ENCODE measurements at regions not wholly inside any gene's neighbourhood (a gene's known extent, or its start where the extent isn't known, plus 50 kb on each side); places are given as distances from the start of the nearest gene placed in this dataset.

- Histone ChIP-seq H3K27me3 (ENCODE audit: insufficient read depth, low read depth) (no peaks in the 10 kb centered on the region), H3K4me3 (no peak overlapping the region), H4K20me1 (ENCODE audit: insufficient read depth) (no peaks in the 10 kb centered on the region), H3F3A (ENCODE audit: insufficient read depth, low read depth) (no peaks in the 10 kb centered on the region), H3K27ac (no peak overlapping the region), H3K9me3 (ENCODE audit: insufficient read depth, low read depth) (no peaks in the 10 kb centered on the region), H3K4me2 (no peak overlapping the region), H2AFZ (no peak overlapping the region), H3K36me3 (ENCODE audit: low read depth) (no peaks in the 10 kb centered on the region), H3K79me2 (ENCODE audit: low read depth) (no peaks in the 10 kb centered on the region), H3K9me2 (ENCODE audit: insufficient read depth) (no peaks in the 10 kb centered on the region), H3K4me1 (replicated peaks; ENCODE audit: insufficient read depth) (no peaks in the 10 kb centered on the region)
- intact Hi-C loops (cut with micrococcal nuclease; ENCODE audit: unreplicated experiment), result no loop called here
- TF ChIP-seq CTCF (conservative IDR thresholded peaks at IDR 0.05) (no peak), EZH2 (IDR thresholded peaks at IDR 0.05; ENCODE audit: low read depth) (no peak)
- no TSS peak for BruUV-seq (replicated peaks)
- CTCF ChIA-PET, result no interaction called here
- POLR2A ChIA-PET (ENCODE audit: unreplicated experiment), result no interaction called here
- DNase-seq, result no peak
Measured at GRCh38 chr2:60033325-60033724, 520.1 kb downstream of the BCL11A start.

DNA sequence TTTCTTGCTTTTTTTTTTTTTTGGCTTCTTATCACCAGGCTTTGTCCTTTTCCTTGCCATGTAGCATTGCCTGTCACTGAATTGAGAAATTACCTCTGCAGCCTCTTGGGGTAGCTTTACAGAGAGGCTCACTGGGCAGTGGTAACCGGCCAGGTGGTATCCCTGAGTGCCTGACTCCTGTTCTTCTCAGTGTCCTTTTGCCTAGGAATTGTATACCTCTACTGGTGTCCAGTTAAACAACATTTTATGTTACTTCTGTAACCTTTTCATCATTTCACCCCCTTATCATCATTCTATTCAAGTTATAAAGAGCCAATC is 523.9 kb downstream of the BCL11A start:
- H3K4me1 ChIP-seq (replicated peaks; ENCODE audit: insufficient read depth), result no peaks in the 10 kb centered on the region
- no peaks in the 10 kb centered on the region for H4K20me1 ChIP-seq (ENCODE audit: insufficient read depth)
- H3K9me3 ChIP-seq (ENCODE audit: insufficient read depth, low read depth), result no peaks in the 10 kb centered on the region
- H3K27ac ChIP-seq, result no peak overlapping the region
- POLR2A ChIA-PET (ENCODE audit: unreplicated experiment), result interaction anchor here (0.7 kb wide), 1 partner anchor 12 kb away, joined by 8 read pairs; no protein-coding TSS in a partner anchor
- H3K27me3 ChIP-seq (ENCODE audit: insufficient read depth, low read depth), result no peaks in the 10 kb centered on the region
- TF ChIP-seq CTCF (conservative IDR thresholded peaks at IDR 0.05) (no peak), EZH2 (IDR thresholded peaks at IDR 0.05; ENCODE audit: low read depth) (no peak)
- DNase-seq, result no peak
- BruUV-seq (replicated peaks), result no TSS peak
- H3K9me2 ChIP-seq (ENCODE audit: insufficient read depth), result no peaks in the 10 kb centered on the region
- no peaks in the 10 kb centered on the region for H3F3A ChIP-seq (ENCODE audit: insufficient read depth, low read depth)
- H3K79me2 ChIP-seq (ENCODE audit: low read depth), result no peaks in the 10 kb centered on the region
- CTCF ChIA-PET, result no interaction called here
- H2AFZ ChIP-seq, result no peak overlapping the region
- H3K4me2 ChIP-seq, result no peak overlapping the region
- no peak overlapping the region for H3K4me3 ChIP-seq
- no peaks in the 10 kb centered on the region for H3K36me3 ChIP-seq (ENCODE audit: low read depth)
- intact Hi-C loops (cut with micrococcal nuclease; ENCODE audit: unreplicated experiment), result no loop called here

DNA sequence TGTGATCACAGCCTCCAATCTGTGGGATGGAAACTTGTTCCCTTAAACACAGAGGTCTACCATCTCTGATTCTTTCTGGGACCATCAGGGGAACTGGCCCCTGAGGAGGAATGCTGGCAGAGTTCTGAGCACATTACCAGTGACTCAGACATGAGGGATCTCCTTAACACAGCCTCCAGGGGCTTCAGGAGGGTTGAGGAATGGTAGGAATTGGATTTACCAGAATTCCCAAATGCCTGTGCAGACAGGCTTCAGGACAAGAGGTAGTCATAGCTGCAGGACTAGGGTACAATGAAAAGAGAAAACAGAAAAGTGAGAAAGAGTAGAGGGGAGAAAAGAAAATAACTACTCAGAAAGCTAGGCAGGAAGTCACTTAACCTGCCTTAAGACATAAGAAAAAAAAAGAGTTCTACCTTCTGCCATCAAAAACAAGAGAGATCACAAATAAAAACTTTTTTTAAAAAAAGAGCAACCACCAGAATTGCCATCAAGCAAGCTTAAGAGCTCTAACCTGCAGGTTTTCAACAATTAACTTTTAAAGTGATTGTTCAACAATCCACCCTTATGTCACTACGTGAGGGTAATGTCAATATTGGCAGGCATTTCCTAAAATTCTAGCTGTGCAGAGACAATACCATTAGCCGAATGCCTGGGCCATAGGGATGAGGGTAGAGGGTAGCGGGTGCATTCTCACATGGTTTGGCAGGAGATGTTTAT is 524.4 kb downstream of the BCL11A start:
- ChIA-PET CTCF (no interaction called here), POLR2A (ENCODE audit: unreplicated experiment) (interaction anchor here (0.7 kb wide), 1 partner anchor 12 kb away, joined by 8 read pairs; no protein-coding TSS in a partner anchor)
- no peaks in the 10 kb centered on the region for H3K27me3 ChIP-seq (ENCODE audit: insufficient read depth, low read depth)
- no peaks in the 10 kb centered on the region for H3K9me3 ChIP-seq (ENCODE audit: insufficient read depth, low read depth)
- no peak overlapping the region for H3K4me2 ChIP-seq
- H3K4me1 ChIP-seq (replicated peaks; ENCODE audit: insufficient read depth), result no peaks in the 10 kb centered on the region
- BruUV-seq (replicated peaks), result no TSS peak
- TF ChIP-seq EZH2 (IDR thresholded peaks at IDR 0.05; ENCODE audit: low read depth) (no peak), CTCF (conservative IDR thresholded peaks at IDR 0.05) (no peak)
- H4K20me1 ChIP-seq (ENCODE audit: insufficient read depth), result no peaks in the 10 kb centered on the region
- no peaks in the 10 kb centered on the region for H3K9me2 ChIP-seq (ENCODE audit: insufficient read depth)
- no peak overlapping the region for H2AFZ ChIP-seq
- no peaks in the 10 kb centered on the region for H3F3A ChIP-seq (ENCODE audit: insufficient read depth, low read depth)
- DNase-seq, result no peak
- intact Hi-C loops (cut with micrococcal nuclease; ENCODE audit: unreplicated experiment), result no loop called here
- no peaks in the 10 kb centered on the region for H3K79me2 ChIP-seq (ENCODE audit: low read depth)
- H3K27ac ChIP-seq, result no peak overlapping the region
- H3K4me3 ChIP-seq, result no peak overlapping the region
- H3K36me3 ChIP-seq (ENCODE audit: low read depth), result no peaks in the 10 kb centered on the region

Measured in PC-9 (cell line).